T-helper 2 cell treated with Interferon-gamma antibody and Interleukin-4, amounts not matched to agents 100 ng/mL and 5 ng/mL, for 36 hours (primary cell): ENCODE measurements at regions not wholly inside any gene's neighbourhood (a gene's known extent, or its start where the extent isn't known, plus 50 kb on each side); places are given as distances from the start of the nearest gene placed in this dataset.
"Not testable (repeated sequence)": the region's sequence is repeated elsewhere in the genome, so short reads cannot be mapped to it uniquely, and the experiment has no call there.

ENCODE experiments used
- intact Hi-C: fragments of 100-400 bp; cut with micrococcal nuclease; formaldehyde crosslinking; loops from one replicate; pipeline ENCODE4 v1.15.1; 2023

GRCh38 chr6:180091-180694 lies 112.1 kb upstream of the DUSP22 start:
- intact Hi-C loops, result not testable (repeated sequence)

- intact Hi-C loops, result no loop called here
Measured at GRCh38 chr6:181049-181654, 111.1 kb upstream of the DUSP22 start.

- intact Hi-C loops, result no loop called here
Measured at GRCh38 chr6:183668-184067, 108.6 kb upstream of the DUSP22 start.

DNA sequence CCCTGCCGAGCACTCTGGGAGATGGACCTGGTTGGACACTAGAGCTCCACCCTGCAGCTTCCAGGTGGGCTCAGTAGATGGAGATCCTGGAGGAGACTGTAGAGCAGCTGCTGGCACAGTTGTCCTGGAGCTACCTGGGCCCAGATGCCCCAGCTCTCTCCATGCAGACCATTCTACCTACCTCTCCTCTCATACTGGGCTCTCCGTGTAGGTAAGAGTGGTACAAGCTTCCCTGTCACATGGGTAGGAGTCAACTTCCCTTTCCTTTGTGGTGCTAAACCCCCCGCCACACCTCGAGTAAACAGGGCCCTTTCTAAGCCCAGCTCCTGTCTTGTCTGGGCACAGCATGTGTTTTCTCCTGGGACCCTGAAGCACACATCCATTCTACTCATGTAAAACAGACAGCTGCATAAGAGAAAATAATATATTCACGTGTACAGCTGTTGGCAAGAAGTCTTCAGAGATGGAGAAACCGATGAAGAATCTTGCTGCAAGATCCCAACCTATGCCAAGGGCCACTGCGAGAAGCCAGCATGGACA lies 108.1 kb upstream of the DUSP22 start:
- intact Hi-C loops, result no loop called here

GRCh38 chr6:186340-186965 lies 105.8 kb upstream of the DUSP22 start:
- intact Hi-C loops, result loop anchor here (5.0 kb wide), 1 partner anchor 601 kb away; no protein-coding TSS in a partner anchor

GRCh38 chr6:187210-187861 lies 105.0 kb upstream of the DUSP22 start:
- intact Hi-C loops, result loop anchor here (5.0 kb wide), 1 partner anchor 600 kb away; no protein-coding TSS in a partner anchor

DNA sequence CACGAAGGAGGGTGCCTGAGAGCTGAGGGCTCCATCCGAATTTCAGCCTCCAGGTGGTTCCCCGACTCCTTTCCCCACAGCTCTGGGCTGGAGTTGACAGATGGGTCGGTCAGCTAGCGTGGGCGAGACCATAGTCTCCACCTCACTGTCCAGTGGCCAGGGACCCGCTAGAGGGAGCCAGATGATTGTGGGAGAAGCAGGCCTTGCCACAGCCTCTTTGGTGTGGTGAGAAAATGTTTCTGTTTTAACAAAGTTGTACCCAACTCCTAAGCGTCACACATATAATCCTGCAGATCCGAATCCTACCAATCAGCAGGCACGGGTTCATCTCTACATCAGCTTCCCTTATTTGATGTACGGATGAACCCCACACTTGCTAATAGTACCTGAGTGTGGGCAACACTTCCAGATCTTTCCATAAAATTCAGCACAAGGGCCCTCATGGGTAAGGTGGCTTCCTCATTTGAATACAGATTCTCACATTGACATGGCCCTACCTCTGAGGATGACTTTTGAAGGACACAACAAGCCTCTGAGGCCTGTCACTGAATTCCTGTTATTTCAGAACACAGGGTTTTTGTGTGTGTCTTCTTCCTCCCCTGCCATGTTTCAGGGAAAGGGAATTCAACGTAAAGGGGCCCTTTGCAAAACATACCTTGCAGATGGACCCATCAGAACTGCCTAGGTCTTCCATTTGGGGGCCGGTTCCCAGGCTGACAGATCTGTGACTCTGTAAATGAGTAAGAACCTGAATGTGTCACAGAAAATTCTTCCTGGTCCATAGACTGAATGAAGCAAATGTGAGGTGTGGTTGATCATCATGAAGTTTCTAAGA lies 103.2 kb upstream of the DUSP22 start:
- intact Hi-C loops, result loop anchor here (1.0 to 5.0 kb wide), 5 partner anchors 48 to 598 kb away; partner anchors contain the start of gene DUSP22

- intact Hi-C loops, result loop anchor here (1.0 to 5.0 kb wide), 5 partner anchors 47 to 598 kb away; partner anchors contain the start of gene DUSP22
Measured at GRCh38 chr6:189676-190075, 102.6 kb upstream of the DUSP22 start.

GRCh38 chr6:190596-191395 lies 101.5 kb upstream of the DUSP22 start:
- intact Hi-C loops, result no loop called here

- intact Hi-C loops, result no loop called here
Measured at GRCh38 chr6:191487-192312, 100.6 kb upstream of the DUSP22 start.

GRCh38 chr6:192313-192664 lies 100.0 kb upstream of the DUSP22 start:
- intact Hi-C loops, result no loop called here

- intact Hi-C loops, result loop anchor here (1.0 kb wide), 1 partner anchor 43 kb away; no protein-coding TSS in a partner anchor
Measured at GRCh38 chr6:193180-193579, 99.1 kb upstream of the DUSP22 start.

DNA sequence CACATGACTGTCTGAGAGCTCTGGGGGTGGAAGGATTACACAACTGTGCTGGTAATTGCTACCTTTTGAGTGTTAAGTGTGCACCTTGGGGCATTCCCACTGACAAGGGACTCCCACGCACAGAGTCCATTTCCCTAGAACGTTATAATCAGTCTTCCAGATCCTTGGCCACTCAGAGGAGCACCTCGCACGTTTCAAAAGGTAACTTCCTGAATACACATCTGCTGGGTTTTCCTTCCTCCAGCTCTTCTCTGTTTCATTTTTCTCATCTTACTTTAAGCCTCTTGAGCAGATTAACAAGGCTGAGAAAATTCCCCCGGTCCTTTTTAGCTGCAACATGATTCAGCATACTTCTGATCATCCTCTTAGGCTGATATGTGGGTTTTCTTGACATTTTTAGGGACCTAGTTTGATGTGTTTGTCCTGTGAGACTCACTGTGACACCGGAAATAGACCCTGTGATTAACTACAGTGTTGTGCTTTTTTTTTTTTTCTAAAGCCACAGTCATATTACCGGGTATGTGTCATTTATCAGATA lies 98.4 kb upstream of the DUSP22 start:
- intact Hi-C loops, result loop anchor here (1.0 to 2.0 kb wide), 2 partner anchors 15 to 42 kb away; no protein-coding TSS in a partner anchor

GRCh38 chr6:195861-196360 lies 96.4 kb upstream of the DUSP22 start:
- intact Hi-C loops, result loop anchor here (2.0 kb wide), 1 partner anchor 13 kb away; no protein-coding TSS in a partner anchor

DNA sequence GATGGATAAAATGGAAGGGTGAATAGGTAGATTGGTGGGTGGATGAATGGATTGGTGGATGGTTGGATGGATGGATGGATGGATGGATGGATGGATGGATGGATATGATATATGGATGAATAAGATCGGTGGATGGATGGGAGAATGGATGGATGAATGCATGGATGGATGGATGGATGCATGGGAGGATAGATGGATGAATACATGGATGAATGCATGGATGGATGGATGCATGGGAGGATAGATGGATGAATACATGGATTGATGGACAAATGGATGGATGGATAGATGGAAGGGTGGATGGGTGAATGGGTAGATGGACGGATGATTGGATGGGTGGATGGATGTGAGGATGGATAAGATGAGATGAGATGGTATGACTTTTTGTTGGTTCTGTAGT lies 95.7 kb upstream of the DUSP22 start:
- intact Hi-C loops, result no loop called here

DNA sequence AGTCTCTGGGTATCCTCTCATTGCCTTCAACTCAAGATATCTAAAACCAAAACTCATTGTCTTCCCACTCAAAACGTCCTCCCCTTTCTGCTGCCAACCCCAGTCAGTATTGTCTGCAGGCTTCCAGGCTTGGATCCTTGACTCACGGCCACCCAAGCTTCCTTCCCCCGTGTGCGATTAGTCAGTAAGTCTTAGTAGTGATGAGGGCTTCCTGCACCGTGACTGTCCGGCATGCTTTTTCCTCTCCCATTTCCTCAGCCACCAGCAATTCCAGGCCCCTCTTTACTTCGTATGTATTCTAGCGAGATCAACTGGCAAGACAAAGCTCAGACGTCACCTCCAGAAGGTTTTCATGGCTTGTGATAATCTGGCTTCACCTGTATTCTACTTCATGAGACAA lies 88.6 kb upstream of the DUSP22 start:
- intact Hi-C loops, result no loop called here

DNA sequence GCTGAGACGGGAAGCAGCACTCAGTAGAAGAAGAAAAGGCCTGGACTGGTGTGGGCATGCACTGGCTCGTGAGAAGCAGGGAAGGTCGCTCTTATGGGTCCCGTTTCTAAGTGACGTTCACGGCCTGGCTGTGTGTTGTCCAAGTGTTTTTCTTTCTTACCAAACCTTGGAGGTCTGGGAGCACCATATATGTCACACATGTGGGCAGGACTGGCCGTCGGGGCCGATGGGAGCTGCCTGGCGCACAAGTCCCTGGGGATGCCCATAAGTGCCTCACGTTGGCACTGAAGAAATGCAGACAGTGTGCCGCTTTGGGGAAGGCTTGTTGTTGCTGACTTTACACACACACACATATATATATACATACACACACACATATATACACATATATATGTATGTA lies 86.0 kb upstream of the DUSP22 start:
- intact Hi-C loops, result no loop called here

GRCh38 chr6:208364-208763 lies 83.9 kb upstream of the DUSP22 start:
- intact Hi-C loops, result loop anchor here (2.0 kb wide), 1 partner anchor 14 kb away; no protein-coding TSS in a partner anchor
